ENCODE measurements at regions not wholly inside any gene's neighbourhood (a gene's known extent, or its start where the extent isn't known, plus 50 kb on each side); places are given as distances from the start of the nearest gene placed in this dataset.
"Not testable (repeated sequence)": the region's sequence is repeated elsewhere in the genome, so short reads cannot be mapped to it uniquely, and the experiment has no call there.

DNA sequence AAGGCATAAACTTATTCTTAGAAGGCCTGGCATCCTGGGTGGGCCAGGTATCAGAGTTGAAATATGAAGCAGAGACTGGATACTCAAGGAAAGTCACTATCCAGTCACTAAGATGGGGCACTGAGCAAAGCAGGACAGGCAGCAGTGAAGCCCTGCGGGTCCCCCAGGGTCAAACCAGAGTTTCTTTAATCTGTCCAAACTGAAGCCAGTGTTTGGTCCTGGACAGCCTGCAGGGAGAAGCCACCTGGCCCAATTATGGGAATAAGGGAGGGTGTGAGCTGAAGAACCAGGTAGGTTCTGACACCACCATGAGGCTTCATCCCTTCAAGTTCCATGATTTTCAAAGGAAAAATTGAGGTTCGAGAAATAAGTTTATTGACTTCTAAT, 109.7 kb upstream of the FOXN2 start:
- H3K4me3 ChIP-seq (ENCODE audit: low read depth, low read length), result no peak overlapping the region
- TF ChIP-seq CTCF (IDR thresholded peaks at IDR 0.05; ENCODE audit: low read depth, low read length), result no peak

GRCh38 chr2:48205137-48205798, 109.2 kb upstream of the FOXN2 start:
- H3K4me3 ChIP-seq (ENCODE audit: low read depth, low read length), result no peak overlapping the region

DNA sequence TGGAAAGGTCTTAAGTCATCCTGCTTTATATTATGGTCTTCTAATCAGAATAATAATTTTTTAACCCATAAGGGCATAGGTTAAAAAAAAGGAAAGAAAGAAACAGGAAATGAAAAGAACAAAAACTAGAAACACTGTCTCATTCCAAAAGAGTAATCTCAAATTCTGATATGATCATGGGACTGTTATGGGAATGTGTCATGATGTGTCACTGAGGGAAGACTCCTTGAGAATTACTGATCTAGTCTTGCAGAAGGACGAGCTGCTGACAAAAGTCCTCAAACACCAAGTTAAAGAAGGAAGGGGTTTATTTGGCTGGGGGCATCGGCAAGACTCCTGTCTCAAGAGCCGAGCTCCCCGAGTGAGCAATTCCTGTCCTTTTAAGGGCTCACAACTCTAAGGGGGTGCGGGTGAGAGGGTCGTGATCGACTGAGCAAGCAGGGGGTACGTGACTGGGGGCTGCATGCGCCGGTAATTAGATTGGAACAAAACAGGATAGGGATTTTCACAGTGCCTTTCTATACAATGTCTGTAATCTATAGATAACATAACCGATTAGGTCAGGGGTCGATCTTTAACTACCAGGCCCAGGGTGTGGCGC, 108.3 kb upstream of the FOXN2 start:
- H3K4me3 ChIP-seq (ENCODE audit: low read depth, low read length), result not testable (repeated sequence)

More at GRCh38 chr2:48205137-48205798, 109.2 kb upstream of the FOXN2 start:
- no peak for TF ChIP-seq CTCF (IDR thresholded peaks at IDR 0.05; ENCODE audit: low read depth, low read length)

DNA sequence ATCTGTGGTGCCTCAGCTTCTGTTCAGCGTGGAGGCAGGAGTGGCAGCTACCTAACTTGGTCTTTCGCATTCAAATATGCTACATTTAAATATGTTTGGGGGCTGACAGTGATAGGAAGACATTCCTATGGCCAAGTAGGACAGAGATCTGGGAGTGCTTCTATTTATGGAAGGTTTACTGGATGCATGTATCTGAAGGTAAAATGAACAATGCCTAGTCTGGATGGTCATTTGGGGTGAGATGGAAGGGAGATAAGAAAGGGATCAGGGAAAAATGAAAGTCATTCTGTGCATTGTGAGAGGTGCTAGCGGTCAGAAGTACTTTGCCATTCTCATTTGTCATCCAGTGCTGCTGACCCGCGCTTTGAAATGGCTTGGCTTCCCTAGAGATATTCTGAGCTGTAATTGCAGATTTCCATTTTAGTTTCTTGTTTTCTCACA, 107.3 kb upstream of the FOXN2 start:
- TF ChIP-seq CTCF (IDR thresholded peaks at IDR 0.05; ENCODE audit: low read depth, low read length), result no peak
- H3K4me3 ChIP-seq (ENCODE audit: low read depth, low read length), result no peak overlapping the region

DNA sequence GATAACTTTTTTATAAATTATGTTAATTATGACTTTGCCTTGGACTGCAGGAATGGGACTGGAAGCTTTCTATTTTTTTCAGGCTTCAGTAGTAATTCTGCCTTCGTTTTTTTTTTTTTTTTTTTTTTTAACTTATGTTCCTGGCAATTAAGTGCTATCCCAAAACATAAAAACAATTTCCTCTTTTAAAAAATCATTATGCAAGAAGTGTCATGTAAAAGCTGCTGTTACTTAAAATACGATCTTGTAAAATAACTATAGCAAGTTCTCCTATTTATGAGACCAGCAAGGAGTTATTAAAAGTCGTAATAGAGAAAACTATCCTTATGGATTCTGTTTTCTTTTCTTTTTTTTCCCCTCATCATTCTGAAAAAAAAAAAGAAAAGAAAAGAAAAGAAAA, 106.6 kb upstream of the FOXN2 start:
- no peak for TF ChIP-seq CTCF (IDR thresholded peaks at IDR 0.05; ENCODE audit: low read depth, low read length)
- H3K4me3 ChIP-seq (ENCODE audit: low read depth, low read length), result no peak overlapping the region

DNA sequence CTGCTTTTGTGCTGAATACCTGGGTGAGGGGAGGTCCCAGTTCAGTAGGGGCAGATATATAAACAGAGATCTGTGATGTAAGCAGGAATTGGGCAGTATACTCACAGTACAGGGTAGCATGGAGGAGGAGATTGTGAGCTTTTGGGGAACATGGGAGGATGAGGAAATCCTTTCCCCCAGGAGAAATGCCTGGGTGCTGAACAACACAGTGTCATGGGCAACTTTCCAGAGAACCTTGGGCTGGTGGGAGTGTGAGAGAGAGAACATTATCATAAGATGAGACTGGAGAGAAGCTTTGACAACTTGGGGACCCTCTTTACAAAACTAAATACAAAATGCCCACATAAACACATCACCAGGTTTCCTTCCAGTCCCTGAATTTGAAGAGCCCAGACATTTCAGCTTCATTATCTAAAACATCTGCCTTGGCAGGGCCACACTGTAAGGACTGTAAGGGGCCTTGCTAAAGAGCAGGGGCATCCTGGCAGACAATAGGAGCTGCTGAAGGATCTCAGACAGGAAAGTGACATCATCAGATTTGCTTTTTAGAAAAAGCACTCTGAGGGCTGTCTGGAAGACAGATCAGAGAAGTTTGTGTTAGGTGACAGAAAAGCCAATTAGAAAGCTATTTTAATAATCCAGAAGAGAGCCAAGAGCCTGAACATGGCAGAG, 105.1 kb upstream of the FOXN2 start:
- no peak for TF ChIP-seq CTCF (IDR thresholded peaks at IDR 0.05; ENCODE audit: low read depth, low read length)
- H3K4me3 ChIP-seq (ENCODE audit: low read depth, low read length), result no peak overlapping the region

DNA sequence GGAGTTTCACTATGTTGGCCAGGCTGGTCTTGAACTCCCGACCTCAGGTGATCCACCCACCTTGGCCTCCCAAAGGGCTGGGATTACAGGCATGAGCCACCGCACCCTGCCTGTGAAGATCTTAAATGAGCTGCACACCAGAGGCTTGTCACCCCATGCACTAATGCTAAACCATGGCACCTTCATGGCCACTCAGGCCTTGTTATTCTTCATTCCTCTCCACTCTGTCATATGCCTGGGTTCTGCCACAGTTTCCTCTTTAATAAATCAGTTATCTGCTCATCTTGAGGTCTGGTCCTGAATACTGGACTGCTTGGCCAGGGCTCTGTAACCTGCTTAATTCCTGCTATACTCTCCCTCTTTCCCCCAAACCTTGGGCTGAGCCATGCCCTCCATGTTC, 104.3 kb upstream of the FOXN2 start:
- no peak overlapping the region for H3K4me3 ChIP-seq (ENCODE audit: low read depth, low read length)
- no peak for TF ChIP-seq CTCF (IDR thresholded peaks at IDR 0.05; ENCODE audit: low read depth, low read length)

Measured in WI38 (cell line).